Endothelial cell of umbilical vein (primary cell): ENCODE measurements at regions not wholly inside any gene's neighbourhood (a gene's known extent, or its start where the extent isn't known, plus 50 kb on each side); places are given as distances from the start of the nearest gene placed in this dataset.

ENCODE experiments used
- BruUV-seq: library from RNA; stranded (reverse); fragments of 400-500 nt; replicated peaks from 2 replicates; lab custom pipeline; 2021; lab: Mats Ljungman, UMichigan
- CTCF ChIA-PET: fragments of 300-600, 350-600 bp; sonication (Branson Sonifier 250); formaldehyde crosslinking; loops from one replicate; lab custom pipeline; 2021; ENCODE audit warnings: antibody characterized with exemption, inconsistent platforms; lab: Charles Lee
- POLR2A ChIA-PET: fragments of 300-600, 350-600 bp; sonication (Branson Sonifier 250); formaldehyde crosslinking; loops from one replicate; lab custom pipeline; 2021; ENCODE audit warnings: antibody characterized with exemption, inconsistent platforms; lab: Charles Lee
- DNase-seq: peaks from one replicate; pipeline ENCODE4 v3.0.0-alpha.2; 2011; ENCODE audit warnings: low read depth, low spot score
- FAIRE-seq: peaks from 2 replicates; lab custom pipeline; 2011; peaks lifted over from hg19 to GRCh38; lab: Jason Lieb, UNC
- H2AFZ ChIP-seq: 2 replicates; pipeline ENCODE4 v1.6.0; 2012; ENCODE audit warnings: low read depth, low read length, control low read depth, inconsistent platforms
- H3K27ac ChIP-seq: 2 replicates; pipeline ENCODE4 v1.5.1; 2011; ENCODE audit warnings: low read depth, mild to moderate bottlenecking, control low read depth, low read length, moderate library complexity; ENCODE audit not compliant: insufficient read depth
- H3K27me3 ChIP-seq, 2 experiments: 2 replicates each; pipeline versions ENCODE4 v1.6.0 to v1.6.1; 2011; ENCODE audit warnings: low read length in 2 of 2, mixed read lengths in 1 of 2; ENCODE audit not compliant: control insufficient read depth in 2 of 2, insufficient read depth in 2 of 2
- H3K36me3 ChIP-seq, 2 experiments: 2 replicates in 1 of 2; 3 replicates in 1 of 2; pipeline ENCODE4 v1.5.1; 2011; ENCODE audit warnings: low read length in 2 of 2, mild to moderate bottlenecking in 1 of 2, moderate library complexity in 1 of 2; ENCODE audit not compliant: control insufficient read depth in 2 of 2, insufficient read depth in 2 of 2; ENCODE audit errors: extremely low read depth in 1 of 2
- H3K4me1 ChIP-seq: 3 replicates; pipeline ENCODE4 v1.5.1; 2011; ENCODE audit warnings: mild to moderate bottlenecking, low read length; ENCODE audit not compliant: control insufficient read depth, insufficient read depth; ENCODE audit errors: extremely low read depth
- H3K4me2 ChIP-seq: 2 replicates; pipeline ENCODE4 v1.6.1; 2011; ENCODE audit warnings: low read length, control low read depth, mixed read lengths; ENCODE audit not compliant: insufficient read depth
- H3K4me3 ChIP-seq, 3 experiments: fragments of 200-600 bp in 1 of 3; sonication (generic), shearing (Covaris generic) in 1 of 3; replicated peaks in 1 of 3; 2 replicates each; pipeline ENCODE4 v1.5.1; 2011 to 2016; ENCODE audit warnings: control low read depth in 3 of 3, low read length in 3 of 3, mild to moderate bottlenecking in 2 of 3, inconsistent platforms in 1 of 3, low read depth in 1 of 3, moderate library complexity in 1 of 3; ENCODE audit not compliant: insufficient read depth in 1 of 3
- H3K79me2 ChIP-seq: 2 replicates; pipeline ENCODE4 v1.6.0; 2012; ENCODE audit warnings: low read length, inconsistent platforms; ENCODE audit not compliant: control insufficient read depth, insufficient read depth
- H3K9ac ChIP-seq: replicated peaks from 2 replicates; pipeline ENCODE3; 2011; ENCODE audit warnings: low read length, control low read depth; ENCODE audit not compliant: insufficient read depth; ENCODE audit errors: extremely low read depth
- H3K9me1 ChIP-seq: replicated peaks from 3 replicates; pipeline ENCODE4 v1.6.0; 2011; ENCODE audit warnings: mild to moderate bottlenecking, low read length; ENCODE audit not compliant: control insufficient read depth, insufficient read depth; ENCODE audit errors: extremely low read depth
- H3K9me3 ChIP-seq: replicated peaks from 2 replicates; pipeline ENCODE4 v1.5.1; 2012; ENCODE audit warnings: low read length, inconsistent platforms; ENCODE audit not compliant: control insufficient read depth, insufficient read depth
- H4K20me1 ChIP-seq: replicated peaks from 2 replicates; pipeline ENCODE3; 2011; ENCODE audit warnings: mild to moderate bottlenecking, low read length; ENCODE audit not compliant: control insufficient read depth, insufficient read depth; ENCODE audit errors: extremely low read depth
- CTCF ChIP-seq, 2 donors: IDR thresholded peaks; 1 replicate in 1 of 2; 2 replicates in 1 of 2; pipeline ENCODE4 v1.5.1; 2011; ENCODE audit warnings: low read length in 2 of 2, mild to moderate bottlenecking in 2 of 2, moderate library complexity in 2 of 2, control low read depth in 1 of 2, inconsistent platforms in 1 of 2, low read depth in 1 of 2; ENCODE audit not compliant: insufficient read depth in 1 of 2; ENCODE audit errors: extremely low read depth in 1 of 2
- EZH2 ChIP-seq: IDR thresholded peaks from 2 replicates; pipeline ENCODE4 v1.6.1; 2012; ENCODE audit warnings: borderline replicate concordance, low read depth, mild to moderate bottlenecking, moderate library complexity, low read length, inconsistent platforms; ENCODE audit not compliant: severe bottlenecking
- FOS ChIP-seq: IDR thresholded peaks from 2 replicates; pipeline ENCODE4 v1.6.1; 2011; ENCODE audit warnings: mild to moderate bottlenecking, low read length, moderate library complexity, borderline replicate concordance; ENCODE audit not compliant: insufficient read depth
- GATA2 ChIP-seq: IDR thresholded peaks from 2 replicates; pipeline ENCODE4 v1.7.0; 2011; ENCODE audit warnings: low read depth, mild to moderate bottlenecking, moderate library complexity, mixed read lengths, low read length; ENCODE audit not compliant: insufficient read length, insufficient read depth
- JUN ChIP-seq: IDR thresholded peaks from 2 replicates; pipeline ENCODE4 v1.6.1; 2011; ENCODE audit warnings: borderline replicate concordance, low read depth; ENCODE audit not compliant: insufficient read length, insufficient read depth
- MAX ChIP-seq: IDR thresholded peaks from 2 replicates; pipeline ENCODE4 v1.6.1; 2011; ENCODE audit not compliant: insufficient read depth, insufficient read length
- MYC ChIP-seq: IDR thresholded peaks from one replicate; pipeline ENCODE4 v1.6.1; 2011; ENCODE audit warnings: mild to moderate bottlenecking, low read depth, low read length
- POLR2A ChIP-seq: IDR thresholded peaks from 2 replicates; pipeline ENCODE4 v1.6.1; 2012; ENCODE audit warnings: low read depth, mild to moderate bottlenecking, control low read depth, low read length
- POLR2AphosphoS5 ChIP-seq: IDR thresholded peaks from 2 replicates; pipeline ENCODE4 v1.6.1; 2012; ENCODE audit warnings: low read depth, mild to moderate bottlenecking, control low read depth, low read length, moderate library complexity; ENCODE audit not compliant: insufficient read depth
- dilution Hi-C: fragments of 300-500 bp; cut with MboI; formaldehyde crosslinking; loops from one replicate; pipeline ENCODE4 v1.15.0; 2019; ENCODE audit warnings: low sequenced_read_pairs; ENCODE audit not compliant: extremely low pct_ligation_motif_present
- intact Hi-C: fragments of 100-400 bp; cut with micrococcal nuclease; formaldehyde crosslinking; loops from one replicate; pipeline ENCODE4 v1.10.0; 2022

GRCh38 chr6:156061465-156061864, 605.8 kb upstream of the NOX3 start:
- Histone ChIP-seq H3K27me3 (no peaks in the 10 kb centered on the region), H3K9ac (no peak overlapping the region), H3K27ac (no peak overlapping the region), H3K79me2 (no peaks in the 10 kb centered on the region), H4K20me1 (no peaks in the 10 kb centered on the region), H3K4me2 (no peak overlapping the region), H2AFZ (no peak overlapping the region), H3K9me1 (no peaks in the 10 kb centered on the region), H3K9me3 (no peaks in the 10 kb centered on the region), H3K4me1 (no peaks in the 10 kb centered on the region), H3K4me3 (no peak overlapping the region), H3K36me3 (no peaks in the 10 kb centered on the region)
- CTCF ChIA-PET: no interaction called here
- dilution Hi-C loops (no loop called here), intact Hi-C loops (no loop called here)
- POLR2A ChIA-PET: no interaction called here
- BruUV-seq: no TSS peak
- no peak for DNase-seq
- TF ChIP-seq MAX (no peak), POLR2A (no peak), CTCF (IDR thresholded peaks at IDR 0.05; ENCODE audit: extremely low read depth in 1 of 2, insufficient read depth in 1 of 2, low read depth in 1 of 2, low read length in 2 of 2) (no peak), JUN (no peak), MYC (no peak), EZH2 (no peak), POLR2AphosphoS5 (no peak), GATA2 (no peak), FOS (no peak)
- no peak for FAIRE-seq
